Naive thymus-derived CD4-positive, alpha-beta T cell (primary cell): ENCODE measurements at regions not wholly inside any gene's neighbourhood (a gene's known extent, or its start where the extent isn't known, plus 50 kb on each side); places are given as distances from the start of the nearest gene placed in this dataset.

Source experiments
- ATAC-seq: fragments of 150-1000 bp; cut with Tn5 transposase; 2 replicates; pipeline ENCODE4 v1.10.0; 2021; ENCODE audit warnings: mild to moderate bottlenecking, moderate library complexity
- CTCF ChIA-PET: fragments of 350-600 bp; sonication (Branson Sonifier 250); formaldehyde crosslinking; loops from one replicate; lab custom pipeline; 2021; ENCODE audit warnings: antibody characterized with exemption; lab: Charles Lee
- POLR2A ChIA-PET: fragments of 350-600 bp; sonication (Branson Sonifier 250); formaldehyde crosslinking; loops from one replicate; lab custom pipeline; 2021; ENCODE audit warnings: antibody characterized with exemption, inconsistent platforms; lab: Charles Lee
- DNase-seq, 9 donors: peaks; one replicate each; pipeline versions ENCODE4 v3.0.0 to v3.0.0-alpha.2; 2020 to 2022; ENCODE audit warnings: mixed read lengths in 1 of 9
- H3K27ac ChIP-seq: one replicate; pipeline ENCODE4 v1.7.0; 2013; ENCODE audit warnings: mild to moderate bottlenecking, low read depth, low read length, moderate library complexity
- H3K27me3 ChIP-seq, 2 donors: one replicate each; pipeline ENCODE4 v1.7.0; 2013; ENCODE audit warnings: low read length in 2 of 2, mild to moderate bottlenecking in 2 of 2, moderate library complexity in 2 of 2; ENCODE audit not compliant: control insufficient read depth in 2 of 2, insufficient read depth in 2 of 2
- H3K36me3 ChIP-seq, 3 experiments: 1 replicate in 2 of 3; 2 replicates in 1 of 3; pipeline ENCODE4 v1.7.0; 2013; ENCODE audit warnings: low read length in 3 of 3, mild to moderate bottlenecking in 3 of 3, moderate library complexity in 1 of 3; ENCODE audit not compliant: insufficient read depth in 3 of 3, control insufficient read depth in 2 of 3
- H3K4me1 ChIP-seq, 2 donors: one replicate each; pipeline ENCODE4 v1.7.0; 2013; ENCODE audit warnings: low read length in 2 of 2, mild to moderate bottlenecking in 2 of 2, moderate library complexity in 1 of 2; ENCODE audit not compliant: control insufficient read depth in 2 of 2, insufficient read depth in 2 of 2
- H3K4me3 ChIP-seq: 2 replicates; pipeline ENCODE4 v1.7.0; 2013; ENCODE audit warnings: mild to moderate bottlenecking, low read length
- H3K9me3 ChIP-seq, 3 experiments: 1 replicate in 2 of 3; 2 replicates in 1 of 3; pipeline ENCODE4 v1.7.0; 2013; ENCODE audit warnings: low read length in 3 of 3; ENCODE audit not compliant: control insufficient read depth in 2 of 3
- H3K27ac Mint-ChIP-seq, 9 donors: one replicate each; pipeline ENCODE4 v1.8.0; 2020 to 2022; ENCODE audit warnings: mixed read lengths in 9 of 9, mild to moderate bottlenecking in 8 of 9, moderate library complexity in 5 of 9, inconsistent platforms in 2 of 9
- H3K27me3 Mint-ChIP-seq, 5 donors: one replicate each; pipeline ENCODE4 v1.8.0; 2021 to 2022; ENCODE audit warnings: mixed read lengths in 5 of 5, mild to moderate bottlenecking in 1 of 5
- H3K36me3 Mint-ChIP-seq, 5 donors: one replicate each; pipeline ENCODE4 v1.8.0; 2020 to 2022; ENCODE audit warnings: mixed read lengths in 5 of 5, mild to moderate bottlenecking in 3 of 5, inconsistent platforms in 1 of 5
- H3K4me1 Mint-ChIP-seq, 7 donors: one replicate each; pipeline ENCODE4 v1.8.0; 2020 to 2022; ENCODE audit warnings: mixed read lengths in 7 of 7, mild to moderate bottlenecking in 3 of 7, inconsistent platforms in 1 of 7
- H3K4me3 Mint-ChIP-seq, 10 donors: one replicate each; pipeline ENCODE4 v1.8.0; 2020 to 2022; ENCODE audit warnings: mild to moderate bottlenecking in 10 of 10, mixed read lengths in 10 of 10, moderate library complexity in 6 of 10, inconsistent platforms in 2 of 10
- H3K9me3 Mint-ChIP-seq, 11 donors: one replicate each; pipeline ENCODE4 v1.8.0; 2020 to 2022; ENCODE audit warnings: mixed read lengths in 11 of 11, mild to moderate bottlenecking in 4 of 11, inconsistent platforms in 1 of 11, moderate library complexity in 1 of 11
- intact Hi-C, 2 donors: fragments of 100-400 bp; cut with micrococcal nuclease; formaldehyde crosslinking; loops; one replicate each; pipeline ENCODE4 v1.15.1; 2023

DNA sequence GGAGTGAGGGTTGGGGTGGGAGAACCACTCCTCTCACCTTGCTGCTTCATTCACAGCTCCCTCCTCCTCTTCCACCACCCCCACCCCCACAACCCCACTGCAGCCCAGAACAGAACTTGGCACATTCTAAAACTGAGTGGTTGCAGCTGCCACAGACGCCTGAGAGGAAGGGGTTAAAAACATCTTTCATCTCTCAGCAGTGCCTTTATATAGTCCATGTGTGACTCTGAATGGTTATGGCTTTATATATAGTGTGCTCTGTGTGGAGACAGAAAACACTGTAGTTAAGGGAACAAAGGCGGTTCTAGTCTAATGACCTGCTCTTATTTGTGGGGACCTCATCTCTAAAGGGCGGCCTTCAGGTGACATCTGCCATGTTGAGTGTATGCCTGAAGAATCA is 144.8 kb downstream of the BCOR start:
- Mint-ChIP-seq H3K4me3 (no peak overlapping the region), H3K9me3 (peaks cover 0 to 6% (median 0%) of the 10 kb centered on the region in 11 donors)
- intact Hi-C loops = no loop called here

DNA sequence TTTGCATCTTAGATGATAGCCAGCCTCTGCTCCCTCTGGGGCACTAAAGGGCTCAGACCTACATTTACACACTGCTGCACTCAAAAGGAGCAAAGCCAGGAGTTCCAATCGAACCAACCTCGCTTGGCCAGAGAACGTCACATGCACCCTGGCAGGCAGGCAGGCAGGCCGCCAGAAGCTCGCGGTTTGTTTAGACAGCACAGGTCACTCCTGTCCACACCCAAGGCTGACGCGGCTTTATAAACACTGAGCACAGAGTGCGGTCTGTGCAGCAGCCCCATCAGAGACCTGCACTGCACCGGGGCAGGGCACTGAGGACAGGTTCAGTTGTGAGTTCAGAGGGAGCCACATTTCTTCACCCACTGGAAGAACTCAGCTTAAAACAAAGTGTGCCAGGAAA is 143.9 kb downstream of the BCOR start:
- DNase-seq (no peak), ATAC-seq (no peak)
- Mint-ChIP-seq H3K36me3 (no peaks in the 10 kb centered on the region), H3K4me3 (no peak overlapping the region), H3K27me3 (no peaks in the 10 kb centered on the region), H3K4me1 (peaks cover 8 to 22% (median 10%) of the 10 kb centered on the region in 7 donors), H3K27ac (no peak overlapping the region), H3K9me3 (peaks cover 0 to 6% (median 0%) of the 10 kb centered on the region in 11 donors)
- H3K4me1 ChIP-seq = peaks cover 0 to 3% of the 10 kb centered on the region in 2 donors
- CTCF ChIA-PET = no interaction called here
- POLR2A ChIA-PET = interaction anchor here (0.7 kb wide), 1 partner anchor 98 kb away, joined by 3 read pairs; no protein-coding TSS in a partner anchor
- H3K9me3 ChIP-seq = no peaks in the 10 kb centered on the region
- no peak overlapping the region for H3K27ac ChIP-seq
- H3K4me3 ChIP-seq = no peak overlapping the region
- H3K36me3 ChIP-seq = no peaks in the 10 kb centered on the region
- intact Hi-C loops = no loop called here
- no peaks in the 10 kb centered on the region for H3K27me3 ChIP-seq

More for the DNA sequence above, 144.8 kb downstream of the BCOR start:
- DNase-seq = no peak
- Histone ChIP-seq H3K9me3 (no peaks in the 10 kb centered on the region), H3K27ac (no peak overlapping the region), H3K27me3 (no peaks in the 10 kb centered on the region), H3K4me3 (no peak overlapping the region), H3K36me3 (no peaks in the 10 kb centered on the region), H3K4me1 (peaks cover 0 to 3% of the 10 kb centered on the region in 2 donors)
- H3K36me3 Mint-ChIP-seq = no peaks in the 10 kb centered on the region
- H3K27ac Mint-ChIP-seq = no peak overlapping the region
- ChIA-PET CTCF (no interaction called here), POLR2A (no interaction called here)
- H3K27me3 Mint-ChIP-seq = no peaks in the 10 kb centered on the region
- ATAC-seq = no peak
- peaks cover 8 to 27% (median 16%) of the 10 kb centered on the region in 7 donors for H3K4me1 Mint-ChIP-seq

GRCh38 chrX:39954851-39955250 is 142.9 kb downstream of the BCOR start:
- Mint-ChIP-seq H3K36me3 (no peaks in the 10 kb centered on the region), H3K27ac (peak overlapping the region in 1 of 9 donors; percentile 61), H3K4me3 (peak overlapping the region in 3 of 10 donors; percentile 18 to 22 (median 20)), H3K9me3 (peaks cover 0 to 6% (median 0%) of the 10 kb centered on the region in 11 donors), H3K27me3 (no peaks in the 10 kb centered on the region), H3K4me1 (peaks cover 8 to 15% (median 10%) of the 10 kb centered on the region in 7 donors)
- H3K4me3 ChIP-seq = no peak overlapping the region
- intact Hi-C loops = no loop called here
- no peaks in the 10 kb centered on the region for H3K9me3 ChIP-seq
- no peak overlapping the region for H3K27ac ChIP-seq
- ChIA-PET CTCF (no interaction called here), POLR2A (no interaction called here)
- ATAC-seq = no peak
- H3K36me3 ChIP-seq = no peaks in the 10 kb centered on the region
- H3K4me1 ChIP-seq = peaks cover 0 to 3% of the 10 kb centered on the region in 2 donors
- no peak for DNase-seq
- no peaks in the 10 kb centered on the region for H3K27me3 ChIP-seq

- Mint-ChIP-seq H3K4me3 (peak overlapping the region in 2 of 10 donors; percentile 1 to 22), H3K27ac (peak overlapping the region in 5 of 9 donors; percentile 30 to 70 (median 57))
Measured at GRCh38 chrX:39955625-39956024, 142.1 kb downstream of the BCOR start.

GRCh38 chrX:39956803-39957394 is 140.9 kb downstream of the BCOR start:
- no peak overlapping the region for H3K4me3 ChIP-seq
- POLR2A ChIA-PET = no interaction called here
- DNase-seq (no peak), ATAC-seq (no peak)
- no peaks in the 10 kb centered on the region for H3K27me3 ChIP-seq
- intact Hi-C loops = no loop called here
- Mint-ChIP-seq H3K27ac (no peak overlapping the region), H3K27me3 (no peaks in the 10 kb centered on the region), H3K9me3 (peaks cover 0 to 6% (median 0%) of the 10 kb centered on the region in 11 donors), H3K4me3 (no peak overlapping the region), H3K4me1 (peaks cover 8 to 15% (median 10%) of the 10 kb centered on the region in 7 donors), H3K36me3 (no peaks in the 10 kb centered on the region)
- no peak overlapping the region for H3K27ac ChIP-seq
- H3K36me3 ChIP-seq = no peaks in the 10 kb centered on the region
- H3K9me3 ChIP-seq = no peaks in the 10 kb centered on the region
- peaks cover 0 to 3% of the 10 kb centered on the region in 2 donors for H3K4me1 ChIP-seq
- CTCF ChIA-PET = no interaction called here

More at GRCh38 chrX:39955625-39956024, 142.1 kb downstream of the BCOR start:
- no peaks in the 10 kb centered on the region for H3K36me3 ChIP-seq
- intact Hi-C loops = no loop called here
- no peaks in the 10 kb centered on the region for H3K27me3 ChIP-seq
- H3K4me1 ChIP-seq = peaks cover 0 to 3% of the 10 kb centered on the region in 2 donors
- ChIA-PET POLR2A (no interaction called here), CTCF (no interaction called here)
- Mint-ChIP-seq H3K4me1 (peaks cover 8 to 15% (median 10%) of the 10 kb centered on the region in 7 donors), H3K36me3 (no peaks in the 10 kb centered on the region), H3K9me3 (peaks cover 0 to 6% (median 0%) of the 10 kb centered on the region in 11 donors), H3K27me3 (no peaks in the 10 kb centered on the region)
- H3K9me3 ChIP-seq = no peaks in the 10 kb centered on the region
- no peak overlapping the region for H3K27ac ChIP-seq
- DNase-seq (no peak), ATAC-seq (no peak)
- H3K4me3 ChIP-seq = no peak overlapping the region

DNA sequence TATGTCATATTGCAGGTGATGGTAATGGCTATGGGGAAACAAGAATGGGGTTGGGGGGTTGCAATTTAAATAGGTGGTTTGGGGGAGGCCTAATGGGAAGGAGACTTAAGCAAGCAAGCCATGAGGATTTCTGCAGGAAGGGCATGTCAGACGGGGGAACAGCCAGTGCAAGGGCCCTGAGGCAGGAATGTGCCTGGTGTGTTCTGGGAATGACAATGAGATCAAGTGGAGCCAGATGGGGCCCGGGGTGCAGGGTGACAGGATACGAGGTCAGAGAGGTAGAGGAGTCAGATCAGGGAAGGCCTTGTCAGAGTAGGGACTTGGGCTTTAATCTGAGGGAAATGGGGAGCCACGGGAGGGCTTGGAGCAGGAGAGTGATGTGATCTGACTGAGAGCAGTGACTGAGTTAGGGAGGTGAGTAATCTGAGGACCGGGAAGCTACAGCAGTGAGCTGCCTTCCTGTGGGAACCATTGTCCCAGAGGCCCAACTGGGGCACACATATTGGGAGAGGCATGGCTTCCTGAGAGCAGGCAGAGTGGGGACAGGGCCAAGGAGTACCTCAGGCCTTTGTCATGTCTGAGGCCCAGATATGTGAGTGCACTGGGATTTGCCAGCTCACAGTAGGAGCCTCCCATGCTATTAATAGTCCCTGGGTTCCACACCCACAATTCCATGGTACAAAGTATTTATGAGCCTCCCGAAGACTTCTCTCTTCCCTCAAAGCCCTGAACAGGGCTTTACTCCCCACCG is 139.8 kb downstream of the BCOR start:
- ChIA-PET CTCF (no interaction called here), POLR2A (no interaction called here)
- Histone ChIP-seq H3K9me3 (no peaks in the 10 kb centered on the region), H3K4me1 (peaks cover 0 to 3% of the 10 kb centered on the region in 2 donors), H3K27ac (no peak overlapping the region), H3K4me3 (no peak overlapping the region), H3K36me3 (no peaks in the 10 kb centered on the region), H3K27me3 (no peaks in the 10 kb centered on the region)
- Mint-ChIP-seq H3K36me3 (no peaks in the 10 kb centered on the region), H3K27ac (no peak overlapping the region), H3K4me3 (no peak overlapping the region), H3K27me3 (no peaks in the 10 kb centered on the region), H3K9me3 (peaks cover 0 to 6% (median 0%) of the 10 kb centered on the region in 11 donors), H3K4me1 (peaks cover 8 to 15% (median 10%) of the 10 kb centered on the region in 7 donors)
- intact Hi-C loops = no loop called here
- ATAC-seq (no peak), DNase-seq (no peak)
